H9 (cell line): ENCODE measurements at regions not wholly inside any gene's neighbourhood (a gene's known extent, or its start where the extent isn't known, plus 50 kb on each side); places are given as distances from the start of the nearest gene placed in this dataset.

ENCODE experiments used
- DNase-seq: peaks from one replicate; pipeline ENCODE4 v3.0.0-alpha.2; 2017
- H2AFZ ChIP-seq: one replicate; pipeline ENCODE4 v1.6.1; 2013; ENCODE audit warnings: mild to moderate bottlenecking, low read length, control low read depth, moderate library complexity
- H2AK5ac ChIP-seq: 2 replicates; pipeline ENCODE4 v1.6.1; 2013; ENCODE audit warnings: low read length, control low read depth, mixed read lengths; ENCODE audit not compliant: insufficient read length
- H2BK120ac ChIP-seq: one replicate; pipeline ENCODE4 v1.6.1; 2013; ENCODE audit warnings: low read depth, mild to moderate bottlenecking, low read length, control low read depth, inconsistent platforms; ENCODE audit not compliant: poor library complexity, severe bottlenecking
- H2BK12ac ChIP-seq: 2 replicates; pipeline ENCODE4 v1.6.1; 2013; ENCODE audit warnings: low read length, control low read depth, mixed read lengths, low read depth; ENCODE audit not compliant: insufficient read length
- H2BK15ac ChIP-seq: 2 replicates; pipeline ENCODE4 v1.6.1; 2013; ENCODE audit warnings: low read depth, low read length, control low read depth
- H2BK20ac ChIP-seq: one replicate; pipeline ENCODE4 v1.6.1; 2013; ENCODE audit warnings: low read depth, mild to moderate bottlenecking, low read length, control low read depth, inconsistent platforms; ENCODE audit not compliant: poor library complexity, severe bottlenecking
- H2BK5ac ChIP-seq: 2 replicates; pipeline ENCODE4 v1.6.1; 2013; ENCODE audit warnings: low read length, control low read depth, mixed read lengths; ENCODE audit not compliant: insufficient read length
- H3K14ac ChIP-seq: 2 replicates; pipeline ENCODE4 v1.6.1; 2013; ENCODE audit warnings: low read length, control low read depth; ENCODE audit not compliant: insufficient read depth
- H3K18ac ChIP-seq: 2 replicates; pipeline ENCODE4 v1.6.1; 2013; ENCODE audit warnings: low read depth, mild to moderate bottlenecking, mixed read lengths, low read length, control low read depth; ENCODE audit not compliant: insufficient read length
- H3K23ac ChIP-seq: 2 replicates; pipeline ENCODE4 v1.6.1; 2013; ENCODE audit warnings: low read length, control low read depth, mixed read lengths, low read depth; ENCODE audit not compliant: insufficient read length
- H3K23me2 ChIP-seq: 2 replicates; pipeline ENCODE4 v1.6.1; 2013; ENCODE audit warnings: low read depth, mild to moderate bottlenecking, mixed read lengths, low read length, control low read depth; ENCODE audit not compliant: insufficient read length, poor library complexity, severe bottlenecking
- H3K27ac ChIP-seq: 2 replicates; pipeline ENCODE4 v1.5.1; 2013; ENCODE audit warnings: low read length, control low read depth, mixed read lengths, low read depth; ENCODE audit not compliant: insufficient read length
- H3K27me3 ChIP-seq: 2 replicates; pipeline ENCODE4 v1.6.1; 2013; ENCODE audit warnings: low read length, control low read depth, inconsistent platforms; ENCODE audit not compliant: insufficient read depth
- H3K4ac ChIP-seq: 2 replicates; pipeline ENCODE4 v1.6.1; 2013; ENCODE audit warnings: low read depth, mild to moderate bottlenecking, control low read depth, inconsistent platforms, low read length, moderate library complexity
- H3K4me1 ChIP-seq: 2 replicates; pipeline ENCODE4 v1.6.1; 2013; ENCODE audit warnings: low read length, control low read depth, inconsistent platforms; ENCODE audit not compliant: insufficient read depth
- H3K4me2 ChIP-seq: 2 replicates; pipeline ENCODE4 v1.6.1; 2013; ENCODE audit warnings: low read length, control low read depth, mixed read lengths; ENCODE audit not compliant: insufficient read length, insufficient read depth
- H3K56ac ChIP-seq: 2 replicates; pipeline ENCODE4 v1.6.1; 2013; ENCODE audit warnings: low read depth, mild to moderate bottlenecking, mixed read lengths, low read length, control low read depth; ENCODE audit not compliant: insufficient read length
- H3K79me1 ChIP-seq: 2 replicates; pipeline ENCODE4 v1.6.1; 2013; ENCODE audit warnings: low read depth, mild to moderate bottlenecking, moderate library complexity, low read length, control low read depth, inconsistent platforms; ENCODE audit not compliant: insufficient read depth, poor library complexity, severe bottlenecking
- H3K79me2 ChIP-seq: 2 replicates; pipeline ENCODE4 v1.6.1; 2013; ENCODE audit warnings: low read length, control low read depth, inconsistent platforms; ENCODE audit not compliant: insufficient read depth
- H3K9ac ChIP-seq: 2 replicates; pipeline ENCODE4 v1.6.1; 2013; ENCODE audit warnings: low read length, control low read depth, mixed read lengths; ENCODE audit not compliant: insufficient read length; ENCODE audit errors: extremely low read depth
- H3K9me3 ChIP-seq: one replicate; pipeline ENCODE4 v1.6.1; 2013; ENCODE audit warnings: low read depth, low read length, inconsistent platforms; ENCODE audit not compliant: control insufficient read depth
- H3T11ph ChIP-seq: one replicate; pipeline ENCODE4 v1.6.1; 2013; ENCODE audit warnings: mild to moderate bottlenecking, low read length, control low read depth, inconsistent platforms
- H4K20me1 ChIP-seq: one replicate; pipeline ENCODE4 v1.6.1; 2013; ENCODE audit not compliant: control insufficient read depth, insufficient read length, insufficient read depth
- H4K5ac ChIP-seq: 2 replicates; pipeline ENCODE4 v1.6.1; 2013; ENCODE audit warnings: low read depth, mild to moderate bottlenecking, mixed read lengths, low read length, control low read depth; ENCODE audit not compliant: insufficient read length
- H4K8ac ChIP-seq: replicated peaks from 2 replicates; pipeline ENCODE4 v1.6.1; 2013; ENCODE audit warnings: low read length, control low read depth, mixed read lengths, low read depth; ENCODE audit not compliant: insufficient read length
- H4K91ac ChIP-seq: 2 replicates; pipeline ENCODE4 v1.6.1; 2013; ENCODE audit warnings: low read depth, mild to moderate bottlenecking, moderate library complexity, mixed read lengths, low read length, control low read depth; ENCODE audit not compliant: insufficient read length
- H3K27ac Mint-ChIP-seq, 3 experiments: 2 replicates in 2 of 3; 3 replicates in 1 of 3; pipeline ENCODE4 v1.8.0; 2020 to 2021; ENCODE audit warnings: mixed read lengths in 3 of 3, mild to moderate bottlenecking in 1 of 3, moderate library complexity in 1 of 3
- H3K27me3 Mint-ChIP-seq: 2 replicates; pipeline ENCODE4 v1.8.0; 2021; ENCODE audit warnings: low read depth, mild to moderate bottlenecking, moderate library complexity, mixed read lengths
- H3K36me3 Mint-ChIP-seq, 3 experiments: 2 replicates in 2 of 3; 3 replicates in 1 of 3; pipeline ENCODE4 v1.8.0; 2020 to 2021; ENCODE audit warnings: low read depth in 3 of 3, mixed read lengths in 3 of 3; ENCODE audit not compliant: insufficient read depth in 1 of 3
- H3K4me1 Mint-ChIP-seq, 2 experiments: 2 replicates each; pipeline ENCODE4 v1.8.0; 2020; ENCODE audit warnings: mixed read lengths in 2 of 2
- H3K4me3 Mint-ChIP-seq, 2 experiments: 2 replicates in 1 of 2; 3 replicates in 1 of 2; pipeline ENCODE4 v1.8.0; 2020 to 2021; ENCODE audit warnings: mild to moderate bottlenecking in 2 of 2, mixed read lengths in 2 of 2, moderate library complexity in 1 of 2
- H3K9me3 Mint-ChIP-seq, 2 experiments: 2 replicates in 1 of 2; 3 replicates in 1 of 2; pipeline ENCODE4 v1.8.0; 2020; ENCODE audit warnings: mild to moderate bottlenecking in 2 of 2, mixed read lengths in 2 of 2, moderate library complexity in 1 of 2
- WGBS: extraction: QIAGEN DNeasy Blood & Tissue Kit; methylation state at CpG from one replicate; pipeline ENCODE4 v1.1.7; 2013; ENCODE audit warnings: missing lambda C conversion rate, low lambda C conversion rate, mixed read lengths; ENCODE audit not compliant: insufficient read length; ENCODE audit errors: extremely low coverage; 5-methylcytosine and 5-hydroxymethylcytosine counted together
- TF ChIP-seq, protein P1 (sequence below): fragments of 200-600 bp; sonication (generic); conservative IDR thresholded peaks from 3 replicates; pipeline ENCODE4 v1.8.0; 2021; ENCODE audit warnings: antibody characterized with exemption, mild to moderate bottlenecking

GRCh38 chr4:129176864-129177263 is 80.9 kb downstream of the C4orf33 start:
- Mint-ChIP-seq H3K9me3 (no peaks in the 10 kb centered on the region), H3K27ac (no peak overlapping the region)
- H2BK12ac ChIP-seq = no peak overlapping the region

More at GRCh38 chr4:129176864-129177263, 80.9 kb downstream of the C4orf33 start:
- Mint-ChIP-seq H3K4me3 (no peak overlapping the region), H3K36me3 (no peaks in the 10 kb centered on the region), H3K4me1 (no peaks in the 10 kb centered on the region), H3K27me3 (no peaks in the 10 kb centered on the region)
- no peak overlapping the region for H2AFZ ChIP-seq
- no peak overlapping the region for H2BK20ac ChIP-seq
- no peak overlapping the region for H3K23ac ChIP-seq
- no peak overlapping the region for H3K14ac ChIP-seq
- H3K79me1 ChIP-seq = no peaks in the 10 kb centered on the region
- H3K79me2 ChIP-seq = no peaks in the 10 kb centered on the region
- no peak overlapping the region for H4K5ac ChIP-seq
- H3K9ac ChIP-seq = no peak overlapping the region
- H4K8ac ChIP-seq = no peak overlapping the region
- H2AK5ac ChIP-seq = no peak overlapping the region
- no peak overlapping the region for H4K91ac ChIP-seq
- H3K27ac ChIP-seq = no peak overlapping the region
- H3K56ac ChIP-seq = no peak overlapping the region
- no peak overlapping the region for H2BK120ac ChIP-seq
- H3K9me3 ChIP-seq = no peaks in the 10 kb centered on the region
- no peak overlapping the region for H2BK5ac ChIP-seq
- no peaks in the 10 kb centered on the region for H4K20me1 ChIP-seq
- H3K23me2 ChIP-seq = no peaks in the 10 kb centered on the region
- no peak for DNase-seq
- H3K4me1 ChIP-seq = no peaks in the 10 kb centered on the region
- no peak overlapping the region for H3K4me2 ChIP-seq
- no CpG with 5 or more reads among the region's 1 CpG for WGBS
- H3K18ac ChIP-seq = no peak overlapping the region
- no peaks in the 10 kb centered on the region for H3K27me3 ChIP-seq
- H3T11ph ChIP-seq = no peak overlapping the region
- H3K4ac ChIP-seq = no peak overlapping the region
- TF ChIP-seq, protein P1, sequence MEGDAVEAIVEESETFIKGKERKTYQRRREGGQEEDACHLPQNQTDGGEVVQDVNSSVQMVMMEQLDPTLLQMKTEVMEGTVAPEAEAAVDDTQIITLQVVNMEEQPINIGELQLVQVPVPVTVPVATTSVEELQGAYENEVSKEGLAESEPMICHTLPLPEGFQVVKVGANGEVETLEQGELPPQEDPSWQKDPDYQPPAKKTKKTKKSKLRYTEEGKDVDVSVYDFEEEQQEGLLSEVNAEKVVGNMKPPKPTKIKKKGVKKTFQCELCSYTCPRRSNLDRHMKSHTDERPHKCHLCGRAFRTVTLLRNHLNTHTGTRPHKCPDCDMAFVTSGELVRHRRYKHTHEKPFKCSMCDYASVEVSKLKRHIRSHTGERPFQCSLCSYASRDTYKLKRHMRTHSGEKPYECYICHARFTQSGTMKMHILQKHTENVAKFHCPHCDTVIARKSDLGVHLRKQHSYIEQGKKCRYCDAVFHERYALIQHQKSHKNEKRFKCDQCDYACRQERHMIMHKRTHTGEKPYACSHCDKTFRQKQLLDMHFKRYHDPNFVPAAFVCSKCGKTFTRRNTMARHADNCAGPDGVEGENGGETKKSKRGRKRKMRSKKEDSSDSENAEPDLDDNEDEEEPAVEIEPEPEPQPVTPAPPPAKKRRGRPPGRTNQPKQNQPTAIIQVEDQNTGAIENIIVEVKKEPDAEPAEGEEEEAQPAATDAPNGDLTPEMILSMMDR = no peak
- no peak overlapping the region for H2BK15ac ChIP-seq
